Suprapubic skin (tissue), 4 donors: ENCODE measurements at regions not wholly inside any gene's neighbourhood (a gene's known extent, or its start where the extent isn't known, plus 50 kb on each side); places are given as distances from the start of the nearest gene placed in this dataset.

Experiments used
- EP300 ChIP-seq: sonication (generic); formaldehyde crosslinking; IDR thresholded peaks from one replicate; pipeline ENCODE4 v1.6.1; 2017; ENCODE audit warnings: antibody characterized with exemption
- POLR2A ChIP-seq, 2 donors: fragments of 450-650 bp; IDR thresholded peaks; one replicate each; pipeline ENCODE4 v1.6.1; 2017; ENCODE audit warnings: antibody characterized with exemption in 2 of 2, mild to moderate bottlenecking in 2 of 2, moderate library complexity in 2 of 2
- POLR2AphosphoS5 ChIP-seq, 3 donors: sonication (generic); formaldehyde crosslinking; IDR thresholded peaks; one replicate each; pipeline ENCODE4 v1.6.1; 2017; ENCODE audit warnings: antibody characterized with exemption in 3 of 3
- TF ChIP-seq, protein P1 (sequence below), 2 donors: fragments of 200-600 bp in 1 of 2; fragments of 450-650 bp in 1 of 2; sonication (generic) in 1 of 2; IDR thresholded peaks; one replicate each; pipeline ENCODE4 v1.5.1; 2016 to 2019; ENCODE audit warnings: antibody characterized with exemption in 2 of 2, mild to moderate bottlenecking in 1 of 2, moderate library complexity in 1 of 2

DNA sequence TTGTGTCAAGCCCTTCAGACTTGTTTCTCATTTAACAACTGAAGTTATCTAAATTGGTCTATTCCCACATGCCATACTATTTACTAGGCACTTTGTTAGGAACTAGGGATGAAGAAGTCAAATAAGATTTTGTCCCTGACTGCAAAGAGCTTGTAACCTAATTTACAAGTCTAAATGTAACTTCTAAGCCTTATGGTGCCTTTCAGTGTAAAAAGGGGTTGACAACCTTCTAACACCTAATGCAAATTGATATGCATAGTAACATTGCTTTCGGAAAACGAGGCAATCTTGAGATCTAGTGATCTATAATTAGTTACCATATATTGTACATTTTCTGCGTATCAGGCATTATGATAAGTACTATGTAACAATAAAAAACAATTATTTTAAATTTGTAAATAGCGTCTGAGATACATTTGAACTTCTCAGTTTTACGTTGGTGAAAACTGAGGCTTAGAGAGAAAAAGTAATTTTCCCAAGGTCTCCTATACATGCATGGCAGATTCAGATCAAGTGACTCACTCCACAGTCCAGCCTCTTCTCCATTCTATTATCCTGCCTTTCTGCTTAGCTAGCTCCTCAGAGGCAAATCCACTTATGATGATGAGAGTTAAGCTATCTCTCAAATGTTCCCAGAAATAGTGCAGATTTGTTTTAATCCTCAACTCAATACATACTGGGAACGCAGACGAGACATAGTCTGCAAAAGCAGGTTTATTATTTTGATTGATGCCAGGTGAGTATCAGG is 764.9 kb upstream of the SLITRK5 start:
- TF ChIP-seq, protein P1, sequence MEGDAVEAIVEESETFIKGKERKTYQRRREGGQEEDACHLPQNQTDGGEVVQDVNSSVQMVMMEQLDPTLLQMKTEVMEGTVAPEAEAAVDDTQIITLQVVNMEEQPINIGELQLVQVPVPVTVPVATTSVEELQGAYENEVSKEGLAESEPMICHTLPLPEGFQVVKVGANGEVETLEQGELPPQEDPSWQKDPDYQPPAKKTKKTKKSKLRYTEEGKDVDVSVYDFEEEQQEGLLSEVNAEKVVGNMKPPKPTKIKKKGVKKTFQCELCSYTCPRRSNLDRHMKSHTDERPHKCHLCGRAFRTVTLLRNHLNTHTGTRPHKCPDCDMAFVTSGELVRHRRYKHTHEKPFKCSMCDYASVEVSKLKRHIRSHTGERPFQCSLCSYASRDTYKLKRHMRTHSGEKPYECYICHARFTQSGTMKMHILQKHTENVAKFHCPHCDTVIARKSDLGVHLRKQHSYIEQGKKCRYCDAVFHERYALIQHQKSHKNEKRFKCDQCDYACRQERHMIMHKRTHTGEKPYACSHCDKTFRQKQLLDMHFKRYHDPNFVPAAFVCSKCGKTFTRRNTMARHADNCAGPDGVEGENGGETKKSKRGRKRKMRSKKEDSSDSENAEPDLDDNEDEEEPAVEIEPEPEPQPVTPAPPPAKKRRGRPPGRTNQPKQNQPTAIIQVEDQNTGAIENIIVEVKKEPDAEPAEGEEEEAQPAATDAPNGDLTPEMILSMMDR (IDR thresholded peaks at IDR 0.05) = no peak
- TF ChIP-seq POLR2A (IDR thresholded peaks at IDR 0.05) (no peak), POLR2AphosphoS5 (IDR thresholded peaks at IDR 0.05) (no peak), EP300 (no peak)
